Transverse colon (tissue), 4 donors: ENCODE measurements at regions not wholly inside any gene's neighbourhood (a gene's known extent, or its start where the extent isn't known, plus 50 kb on each side); places are given as distances from the start of the nearest gene placed in this dataset.

Experiments
- CTCF ChIP-seq, 5 experiments: fragments of 200-600 bp in 3 of 5; fragments of 450-650 bp in 2 of 5; sonication (generic) in 3 of 5; IDR thresholded peaks; 1 replicate in 2 of 5; 2 replicates in 3 of 5; pipeline ENCODE4 v1.5.1; 2016 to 2017; ENCODE audit warnings: antibody characterized with exemption in 5 of 5, inconsistent platforms in 3 of 5, mild to moderate bottlenecking in 2 of 5, moderate library complexity in 1 of 5
- POLR2AphosphoS5 ChIP-seq, 3 donors: sonication (generic); formaldehyde crosslinking; IDR thresholded peaks; one replicate each; pipeline ENCODE4 v1.6.1; 2016; ENCODE audit warnings: antibody characterized with exemption in 3 of 3

- TF ChIP-seq POLR2AphosphoS5 (IDR thresholded peaks at IDR 0.05) (no peak), CTCF (IDR thresholded peaks at IDR 0.05) (no peak)
Observed at GRCh38 chr6:26185004-26185403, 97.8 kb downstream of the HFE start.
